ENCODE measurements at regions not wholly inside any gene's neighbourhood (a gene's known extent, or its start where the extent isn't known, plus 50 kb on each side); places are given as distances from the start of the nearest gene placed in this dataset.
"Not testable (repeated sequence)": the region's sequence is repeated elsewhere in the genome, so short reads cannot be mapped to it uniquely, and the experiment has no call there.

DNA sequence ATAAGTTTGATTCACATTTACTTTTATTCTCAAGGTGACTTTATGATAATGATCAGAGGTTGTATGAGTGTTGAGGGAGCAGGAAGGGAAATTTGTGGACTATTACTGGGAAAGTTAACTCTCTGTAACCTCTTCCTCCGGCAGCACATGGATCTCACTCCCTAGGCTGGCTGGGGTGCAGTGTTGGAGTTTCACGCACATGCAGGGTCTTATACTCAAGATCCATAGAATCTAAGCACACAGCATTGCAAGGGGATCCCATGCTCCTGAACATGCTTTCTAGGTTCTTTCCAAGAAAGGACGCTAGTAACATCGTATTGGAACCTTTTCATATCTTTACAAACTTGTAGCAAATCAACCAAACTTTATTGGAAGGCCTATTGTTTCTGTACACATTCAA, 757.6 kb upstream of the TPTE start:
- Histone ChIP-seq H3K27me3 (ENCODE audit: control insufficient read depth in 2 of 2, insufficient read depth in 2 of 2, low read length in 2 of 2) (no peaks in the 10 kb centered on the region), H3K9me3 (replicated peaks in 1 of 2; ENCODE audit: control insufficient read depth in 1 of 2, insufficient read depth in 1 of 2, low read length in 2 of 2) (peaks cover 48 to 62% of the 10 kb centered on the region in 2 donors), H3K4me3 (replicated peaks in 1 of 3; ENCODE audit: low read depth in 2 of 3, low read length in 3 of 3) (no peak overlapping the region), H3K36me3 (replicated peaks in 1 of 2; ENCODE audit: control insufficient read depth in 1 of 2, insufficient read depth in 2 of 2, low read length in 2 of 2) (no peaks in the 10 kb centered on the region), H3K79me2 (ENCODE audit: insufficient read depth, low read length) (no peaks in the 10 kb centered on the region), H3K4me1 (ENCODE audit: control insufficient read depth in 1 of 2, insufficient read depth in 2 of 2, low read length in 2 of 2) (no peaks in the 10 kb centered on the region), H2AFZ (ENCODE audit: insufficient read depth, low read depth, low read length, poor library complexity, severe bottlenecking) (no peak overlapping the region), H3K9ac (ENCODE audit: insufficient read depth, low read length, poor library complexity, severe bottlenecking) (no peak overlapping the region), H4K20me1 (ENCODE audit: insufficient read depth, low read length) (no peaks in the 10 kb centered on the region), H3K27ac (ENCODE audit: low read depth in 1 of 2, low read length in 2 of 2) (no peak overlapping the region), H3K4me2 (replicated peaks; ENCODE audit: extremely low read depth, low read length, poor library complexity, severe bottlenecking) (no peak overlapping the region)
- TF ChIP-seq, protein P1, sequence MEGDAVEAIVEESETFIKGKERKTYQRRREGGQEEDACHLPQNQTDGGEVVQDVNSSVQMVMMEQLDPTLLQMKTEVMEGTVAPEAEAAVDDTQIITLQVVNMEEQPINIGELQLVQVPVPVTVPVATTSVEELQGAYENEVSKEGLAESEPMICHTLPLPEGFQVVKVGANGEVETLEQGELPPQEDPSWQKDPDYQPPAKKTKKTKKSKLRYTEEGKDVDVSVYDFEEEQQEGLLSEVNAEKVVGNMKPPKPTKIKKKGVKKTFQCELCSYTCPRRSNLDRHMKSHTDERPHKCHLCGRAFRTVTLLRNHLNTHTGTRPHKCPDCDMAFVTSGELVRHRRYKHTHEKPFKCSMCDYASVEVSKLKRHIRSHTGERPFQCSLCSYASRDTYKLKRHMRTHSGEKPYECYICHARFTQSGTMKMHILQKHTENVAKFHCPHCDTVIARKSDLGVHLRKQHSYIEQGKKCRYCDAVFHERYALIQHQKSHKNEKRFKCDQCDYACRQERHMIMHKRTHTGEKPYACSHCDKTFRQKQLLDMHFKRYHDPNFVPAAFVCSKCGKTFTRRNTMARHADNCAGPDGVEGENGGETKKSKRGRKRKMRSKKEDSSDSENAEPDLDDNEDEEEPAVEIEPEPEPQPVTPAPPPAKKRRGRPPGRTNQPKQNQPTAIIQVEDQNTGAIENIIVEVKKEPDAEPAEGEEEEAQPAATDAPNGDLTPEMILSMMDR (IDR thresholded peaks at IDR 0.05) = no peak
- 79% methylated on average over 4 of the region's 4 CpGs for WGBS (ENCODE audit: insufficient coverage)
- Mint-ChIP-seq H3K4me1 (no peaks in the 10 kb centered on the region), H3K9me3 (peaks cover 0 to 11% (median 4%) of the 10 kb centered on the region in 7 donors), H3K4me3 (no peak overlapping the region), H3K27me3 (ENCODE audit: low read depth in 3 of 3) (no peaks in the 10 kb centered on the region), H3K27ac (no peak overlapping the region), H3K36me3 (no peaks in the 10 kb centered on the region)
- no peak for DNase-seq
- intact Hi-C loops (cut with micrococcal nuclease) = no loop called here

DNA sequence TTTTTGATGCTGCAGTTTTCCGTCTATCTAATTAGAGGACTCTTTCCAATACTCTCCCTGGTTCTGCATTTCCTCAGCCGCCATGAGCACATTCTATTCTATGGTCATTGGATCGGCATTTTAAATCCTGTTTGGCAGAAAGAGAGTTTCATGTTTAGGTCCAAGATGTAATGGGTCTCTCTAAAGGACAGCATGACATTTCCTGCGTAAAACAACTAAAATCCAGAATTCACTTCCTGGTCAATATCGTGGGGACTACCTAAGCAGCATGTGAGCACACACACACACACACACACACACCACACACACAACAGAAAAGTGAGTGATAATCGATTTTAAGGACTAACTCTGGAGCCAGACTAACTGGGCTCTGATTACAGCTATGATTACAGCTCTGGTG, 757.1 kb upstream of the TPTE start:
- H3K4me1 ChIP-seq (ENCODE audit: control insufficient read depth in 1 of 2, insufficient read depth in 2 of 2, low read length in 2 of 2); intact Hi-C loops (cut with micrococcal nuclease); H3K36me3 ChIP-seq (replicated peaks in 1 of 2; ENCODE audit: control insufficient read depth in 1 of 2, insufficient read depth in 2 of 2, low read length in 2 of 2); H3K27me3 ChIP-seq (ENCODE audit: control insufficient read depth in 2 of 2, insufficient read depth in 2 of 2, low read length in 2 of 2); H3K4me1 Mint-ChIP-seq; H3K27me3 Mint-ChIP-seq (ENCODE audit: low read depth in 3 of 3); H3K27ac Mint-ChIP-seq; H3K27ac ChIP-seq (ENCODE audit: low read depth in 1 of 2, low read length in 2 of 2); H3K79me2 ChIP-seq (ENCODE audit: insufficient read depth, low read length); H3K4me3 Mint-ChIP-seq; H3K4me2 ChIP-seq (replicated peaks; ENCODE audit: extremely low read depth, low read length, poor library complexity, severe bottlenecking); DNase-seq; H2AFZ ChIP-seq (ENCODE audit: insufficient read depth, low read depth, low read length, poor library complexity, severe bottlenecking); H3K36me3 Mint-ChIP-seq; H3K9ac ChIP-seq (ENCODE audit: insufficient read depth, low read length, poor library complexity, severe bottlenecking); H4K20me1 ChIP-seq (ENCODE audit: insufficient read depth, low read length); H3K4me3 ChIP-seq (replicated peaks in 1 of 3; ENCODE audit: low read depth in 2 of 3, low read length in 3 of 3): not testable (repeated sequence)
- 77% methylated on average over 4 of the region's 6 CpGs for WGBS (ENCODE audit: insufficient coverage)
- H3K9me3 ChIP-seq (replicated peaks in 1 of 2; ENCODE audit: control insufficient read depth in 1 of 2, insufficient read depth in 1 of 2, low read length in 2 of 2) = peaks cover 49 to 62% of the 10 kb centered on the region in 2 donors
- H3K9me3 Mint-ChIP-seq = peaks cover 0 to 11% (median 4%) of the 10 kb centered on the region in 7 donors

All from CD14-positive monocyte (primary cell).